Kidney (tissue), 13 donors: ENCODE measurements at regions not wholly inside any gene's neighbourhood (a gene's known extent, or its start where the extent isn't known, plus 50 kb on each side); places are given as distances from the start of the nearest gene placed in this dataset.
A peak's percentile ranks its signal among the peaks of the same experiment; 100 is the strongest.

ENCODE experiments used
- DNase-seq, 5 donors: peaks; one replicate each; pipeline ENCODE4 v3.0.0-alpha.2; 2013 to 2020
- FAIRE-seq: peaks from 2 replicates; lab custom pipeline; 2012; peaks lifted over from hg19 to GRCh38; lab: Jason Lieb, UNC
- H3K27ac ChIP-seq, 2 donors: one replicate each; pipeline ENCODE4 v1.7.0; 2013; ENCODE audit warnings: low read depth in 2 of 2, low read length in 2 of 2, inconsistent platforms in 1 of 2
- H3K27me3 ChIP-seq: one replicate; pipeline ENCODE4 v1.7.1; 2013; ENCODE audit warnings: low read length, inconsistent platforms; ENCODE audit not compliant: control insufficient read depth, insufficient read depth
- H3K36me3 ChIP-seq, 3 donors: one replicate each; pipeline versions ENCODE4 v1.7.0 to v1.7.1; 2013; ENCODE audit warnings: low read length in 3 of 3, control low read depth in 1 of 3, inconsistent platforms in 1 of 3; ENCODE audit not compliant: insufficient read depth in 3 of 3, control insufficient read depth in 2 of 3
- H3K4me1 ChIP-seq, 3 donors: one replicate each; pipeline versions ENCODE4 v1.7.0 to v1.7.1; 2013; ENCODE audit warnings: low read length in 3 of 3, inconsistent platforms in 1 of 3, low read depth in 1 of 3; ENCODE audit not compliant: control insufficient read depth in 2 of 3, insufficient read depth in 2 of 3
- H3K4me3 ChIP-seq, 3 donors: one replicate each; pipeline versions ENCODE4 v1.7.0 to v1.8.1; 2013; ENCODE audit warnings: low read length in 3 of 3, control low read depth in 1 of 3, inconsistent platforms in 1 of 3
- H3K9ac ChIP-seq, 3 donors: one replicate each; pipeline versions ENCODE4 v1.7.0 to v1.7.1; 2013; ENCODE audit warnings: low read length in 3 of 3, control low read depth in 1 of 3, inconsistent platforms in 1 of 3
- H3K9me3 ChIP-seq, 3 donors: one replicate each; pipeline versions ENCODE4 v1.7.0 to v1.7.1; 2013; ENCODE audit warnings: low read length in 3 of 3, control low read depth in 1 of 3, inconsistent platforms in 1 of 3; ENCODE audit not compliant: control insufficient read depth in 2 of 3, insufficient read depth in 1 of 3
- intact Hi-C: fragments of 100-400 bp; cut with DNase I; formaldehyde crosslinking; loops from one replicate; pipeline ENCODE4 v1.11.1; 2022
- TF ChIP-seq, protein P1 (sequence below): IDR thresholded peaks from 3 replicates; pipeline ENCODE4 v1.5.1; 2012; ENCODE audit warnings: mild to moderate bottlenecking, moderate library complexity, borderline replicate concordance; ENCODE audit not compliant: insufficient read depth; ENCODE audit errors: extremely low read depth
- donor health status: control.
- donor health status: control.
- donor health status: control.
- donor health status: control.
- donor health status: control.
- donor health status: DM: yes; HTN: yes; CAD: no.
- donor health status: Normal renal cell carcinoma (clear cell type).

DNA sequence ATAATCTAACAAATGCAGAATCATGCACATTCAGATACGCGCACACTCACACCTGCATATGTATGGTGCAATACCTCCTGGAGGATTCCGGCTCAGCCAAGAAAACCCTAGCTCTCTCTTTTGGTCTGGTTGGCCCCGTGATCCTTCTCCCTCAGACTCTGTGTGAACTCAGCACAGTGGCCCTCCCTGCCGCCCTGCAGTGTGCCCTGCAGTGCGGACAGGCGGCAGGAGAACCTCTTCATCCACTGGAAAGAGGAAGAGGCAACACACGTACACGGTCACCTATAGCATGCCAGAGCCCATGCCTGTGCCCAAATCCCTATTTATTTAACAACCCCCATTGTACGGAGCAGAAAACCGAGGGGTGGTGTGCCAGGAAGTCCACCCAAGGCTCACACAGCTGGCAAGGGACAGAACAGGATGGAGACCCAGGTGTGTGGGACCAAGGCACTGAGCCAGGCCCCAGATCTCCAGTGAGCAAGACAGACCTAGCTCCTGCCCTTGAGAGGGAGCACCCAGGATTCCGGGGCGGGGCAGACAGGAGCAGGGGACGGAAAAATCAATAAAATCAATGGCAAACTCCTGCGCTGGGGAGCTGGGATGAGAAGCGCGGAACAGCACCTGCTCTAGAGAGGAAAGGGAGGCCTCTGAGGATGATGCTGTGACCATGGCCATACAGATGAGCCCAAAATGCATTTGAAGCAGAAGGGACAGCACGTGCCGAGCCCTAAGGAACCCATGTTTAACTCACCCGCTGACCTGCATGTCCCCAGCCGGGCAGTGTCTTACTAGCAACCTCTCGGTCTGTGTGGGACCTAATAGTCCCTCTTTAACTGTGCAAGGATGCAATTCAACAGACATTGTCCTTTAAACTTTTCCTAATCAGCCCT lies 54.7 kb upstream of the CIBAR2 start:
- peak in 1 of 5 donors; percentile 62 for DNase-seq
- Histone ChIP-seq H3K4me1 (peaks cover 10 to 43% (median 23%) of the 10 kb centered on the region in 3 donors), H3K36me3 (no peaks in the 10 kb centered on the region), H3K27me3 (no peaks in the 10 kb centered on the region), H3K27ac (peak overlapping the region; percentile 13 to 45), H3K9me3 (no peaks in the 10 kb centered on the region), H3K9ac (peak overlapping the region in 1 of 3 donors; percentile 42), H3K4me3 (peak overlapping the region; percentile 20 to 74 (median 54))
- intact Hi-C loops, result no loop called here
- TF ChIP-seq, protein P1, sequence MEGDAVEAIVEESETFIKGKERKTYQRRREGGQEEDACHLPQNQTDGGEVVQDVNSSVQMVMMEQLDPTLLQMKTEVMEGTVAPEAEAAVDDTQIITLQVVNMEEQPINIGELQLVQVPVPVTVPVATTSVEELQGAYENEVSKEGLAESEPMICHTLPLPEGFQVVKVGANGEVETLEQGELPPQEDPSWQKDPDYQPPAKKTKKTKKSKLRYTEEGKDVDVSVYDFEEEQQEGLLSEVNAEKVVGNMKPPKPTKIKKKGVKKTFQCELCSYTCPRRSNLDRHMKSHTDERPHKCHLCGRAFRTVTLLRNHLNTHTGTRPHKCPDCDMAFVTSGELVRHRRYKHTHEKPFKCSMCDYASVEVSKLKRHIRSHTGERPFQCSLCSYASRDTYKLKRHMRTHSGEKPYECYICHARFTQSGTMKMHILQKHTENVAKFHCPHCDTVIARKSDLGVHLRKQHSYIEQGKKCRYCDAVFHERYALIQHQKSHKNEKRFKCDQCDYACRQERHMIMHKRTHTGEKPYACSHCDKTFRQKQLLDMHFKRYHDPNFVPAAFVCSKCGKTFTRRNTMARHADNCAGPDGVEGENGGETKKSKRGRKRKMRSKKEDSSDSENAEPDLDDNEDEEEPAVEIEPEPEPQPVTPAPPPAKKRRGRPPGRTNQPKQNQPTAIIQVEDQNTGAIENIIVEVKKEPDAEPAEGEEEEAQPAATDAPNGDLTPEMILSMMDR, result no peak
- no peak for FAIRE-seq

DNA sequence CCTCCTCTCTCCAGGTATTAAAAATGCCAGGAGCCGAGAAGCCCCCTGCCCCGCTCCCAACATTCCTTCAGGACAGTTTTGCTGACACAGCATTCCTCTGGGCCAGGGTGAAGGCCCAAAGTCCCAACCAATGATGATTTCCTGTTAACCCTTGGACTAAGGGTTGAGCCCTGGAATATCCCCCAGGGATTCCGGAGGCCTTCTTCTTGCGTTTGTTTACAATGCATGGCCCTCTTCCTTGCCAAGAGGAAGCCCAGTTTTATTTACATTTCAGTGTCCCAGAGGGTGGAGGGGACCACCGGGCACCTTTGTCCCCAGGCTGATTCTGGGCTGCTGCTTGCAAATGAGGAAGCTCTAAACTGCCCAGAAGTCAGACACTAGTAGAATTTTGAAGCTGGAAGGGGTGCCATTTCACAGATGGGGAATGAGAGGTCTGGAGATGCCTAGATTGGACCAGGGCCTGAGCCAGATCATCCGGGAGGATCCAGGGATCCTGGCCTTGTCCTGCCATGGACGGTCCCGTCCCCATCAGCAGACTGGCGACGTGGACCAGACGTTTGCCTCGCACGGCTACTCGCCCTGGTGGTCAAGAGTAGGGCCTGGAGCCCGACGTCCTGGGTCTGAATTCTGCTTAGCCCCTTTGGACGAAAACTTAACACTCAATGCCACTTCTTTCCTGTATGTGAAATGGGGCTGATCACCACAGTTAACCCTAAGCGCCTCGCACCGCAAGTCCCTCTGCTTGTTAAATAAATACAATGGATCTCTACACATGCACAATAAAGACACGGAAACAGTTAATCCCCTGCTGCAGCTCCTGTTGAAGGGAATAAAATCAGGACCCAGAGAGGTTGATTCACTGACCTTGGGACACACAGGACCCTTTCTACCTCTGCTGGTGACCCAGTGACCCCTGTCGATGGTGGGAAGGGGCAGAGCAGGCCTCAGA lies 55.6 kb upstream of the CIBAR2 start:
- Histone ChIP-seq H3K36me3 (no peaks in the 10 kb centered on the region), H3K9me3 (no peaks in the 10 kb centered on the region), H3K27me3 (no peaks in the 10 kb centered on the region), H3K4me3 (peak overlapping the region; percentile 20 to 74 (median 65)), H3K9ac (peak overlapping the region in 1 of 3 donors; percentile 49), H3K4me1 (peaks cover 3 to 46% (median 22%) of the 10 kb centered on the region in 3 donors), H3K27ac (peak overlapping the region; percentile 45 to 61)
- DNase-seq, result peak in 2 of 5 donors; percentile 60 to 70
- TF ChIP-seq, protein P1, result no peak
- intact Hi-C loops, result no loop called here
- no peak for FAIRE-seq

DNA sequence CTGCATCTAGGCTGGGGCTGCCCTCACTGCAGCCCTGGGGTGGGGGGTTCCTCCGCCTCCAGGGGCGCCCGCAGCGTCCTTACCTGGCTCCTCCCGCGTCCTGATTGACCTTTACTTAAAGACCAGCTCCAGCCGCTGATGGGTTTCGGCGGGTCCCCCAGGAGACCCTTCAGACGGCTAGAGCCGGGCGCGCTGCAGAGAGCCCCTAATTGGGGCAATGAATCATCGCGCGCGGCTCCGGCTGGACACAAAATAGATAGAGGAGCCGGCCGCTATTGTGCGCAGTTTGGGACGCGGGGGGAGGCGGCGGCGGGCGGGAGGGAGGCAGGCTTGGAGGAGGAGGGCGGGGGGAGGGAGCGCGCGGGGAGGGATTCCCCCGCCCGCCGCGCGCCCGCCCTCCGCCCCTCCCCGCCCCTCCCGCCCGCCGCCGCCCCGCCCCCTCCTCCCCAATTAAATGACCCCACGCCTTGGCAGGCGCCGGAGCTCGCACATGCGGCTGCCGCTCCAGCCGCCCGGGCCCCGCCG lies 56.5 kb upstream of the CIBAR2 start:
- peak overlapping the region in 1 of 3 donors; percentile 49 for H3K9ac ChIP-seq
- H3K27me3 ChIP-seq, result no peaks in the 10 kb centered on the region
- peaks cover 4 to 50% (median 28%) of the 10 kb centered on the region in 3 donors for H3K4me1 ChIP-seq
- H3K4me3 ChIP-seq, result peak overlapping the region in 2 of 3 donors; percentile 65 to 74
- TF ChIP-seq, protein P1, result no peak
- no peaks in the 10 kb centered on the region for H3K9me3 ChIP-seq
- no peaks in the 10 kb centered on the region for H3K36me3 ChIP-seq
- intact Hi-C loops, result no loop called here
- DNase-seq (peak; percentile 65 to 90 (median 83)), FAIRE-seq (no peak)
- peak overlapping the region in 1 of 2 donors; percentile 43 for H3K27ac ChIP-seq
